ENCODE measurements at regions not wholly inside any gene's neighbourhood (a gene's known extent, or its start where the extent isn't known, plus 50 kb on each side); places are given as distances from the start of the nearest gene placed in this dataset.
A peak's percentile ranks its signal among the peaks of the same experiment; 100 is the strongest.

DNA sequence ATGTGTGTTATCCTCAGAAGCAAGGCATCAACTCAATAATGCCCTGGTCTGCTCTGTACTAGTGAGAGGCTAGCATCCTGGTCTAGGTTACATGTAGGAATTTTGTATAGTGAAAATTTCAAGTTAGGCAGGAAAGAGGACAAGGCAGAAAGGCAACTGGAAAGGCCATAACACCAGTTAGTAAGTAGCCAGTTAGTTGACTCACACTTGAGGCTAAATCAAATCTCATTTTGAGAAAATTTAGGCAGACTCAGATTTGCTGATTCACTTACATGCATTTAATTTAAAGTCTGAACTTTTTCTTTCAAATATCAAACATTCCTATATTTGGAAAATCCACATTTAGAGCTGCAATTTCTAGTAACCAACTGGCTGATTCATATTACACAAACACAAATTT is 184.5 kb upstream of the TCF21 start:
- POLR2A ChIA-PET, result no interaction called here
- H3K27me3 Mint-ChIP-seq, result peaks cover 7% of the 10 kb centered on the region
- DNase-seq (no peak), ATAC-seq (no peak)
- CTCF ChIA-PET, result interaction anchor here (1.1 kb wide), 1 partner anchor 213 kb away, joined by 3 read pairs; no protein-coding TSS in a partner anchor
- intact Hi-C loops (cut with micrococcal nuclease), result no loop called here
- H3K4me3 Mint-ChIP-seq, result no peak overlapping the region
- TF ChIP-seq, protein P1, sequence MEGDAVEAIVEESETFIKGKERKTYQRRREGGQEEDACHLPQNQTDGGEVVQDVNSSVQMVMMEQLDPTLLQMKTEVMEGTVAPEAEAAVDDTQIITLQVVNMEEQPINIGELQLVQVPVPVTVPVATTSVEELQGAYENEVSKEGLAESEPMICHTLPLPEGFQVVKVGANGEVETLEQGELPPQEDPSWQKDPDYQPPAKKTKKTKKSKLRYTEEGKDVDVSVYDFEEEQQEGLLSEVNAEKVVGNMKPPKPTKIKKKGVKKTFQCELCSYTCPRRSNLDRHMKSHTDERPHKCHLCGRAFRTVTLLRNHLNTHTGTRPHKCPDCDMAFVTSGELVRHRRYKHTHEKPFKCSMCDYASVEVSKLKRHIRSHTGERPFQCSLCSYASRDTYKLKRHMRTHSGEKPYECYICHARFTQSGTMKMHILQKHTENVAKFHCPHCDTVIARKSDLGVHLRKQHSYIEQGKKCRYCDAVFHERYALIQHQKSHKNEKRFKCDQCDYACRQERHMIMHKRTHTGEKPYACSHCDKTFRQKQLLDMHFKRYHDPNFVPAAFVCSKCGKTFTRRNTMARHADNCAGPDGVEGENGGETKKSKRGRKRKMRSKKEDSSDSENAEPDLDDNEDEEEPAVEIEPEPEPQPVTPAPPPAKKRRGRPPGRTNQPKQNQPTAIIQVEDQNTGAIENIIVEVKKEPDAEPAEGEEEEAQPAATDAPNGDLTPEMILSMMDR (IDR thresholded peaks at IDR 0.05), result no peak
- H3K36me3 Mint-ChIP-seq (ENCODE audit: low read depth), result no peaks in the 10 kb centered on the region
- no peaks in the 10 kb centered on the region for H3K4me1 Mint-ChIP-seq (ENCODE audit: low read depth)
- H3K27ac Mint-ChIP-seq, result no peak overlapping the region
- peaks cover 7% of the 10 kb centered on the region for H3K9me3 Mint-ChIP-seq

DNA sequence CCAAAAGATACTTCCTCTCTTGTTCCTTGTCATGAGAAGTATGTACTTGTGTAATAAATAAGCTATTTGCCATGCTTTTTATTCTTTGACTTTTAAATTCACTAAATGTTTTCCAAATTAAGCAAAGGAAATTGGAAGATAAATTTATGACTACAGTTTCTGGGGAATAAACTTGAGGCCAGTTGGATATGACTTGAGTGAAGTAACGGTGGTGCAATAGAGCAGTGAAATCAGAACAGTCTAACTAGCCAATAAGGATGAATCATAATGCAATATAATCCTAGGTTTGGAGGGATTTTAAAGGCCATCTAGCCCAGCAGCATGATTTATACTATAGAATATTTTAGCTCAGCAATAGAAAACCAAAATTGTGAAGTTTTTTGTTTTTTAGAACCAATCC is 183.8 kb upstream of the TCF21 start:
- Mint-ChIP-seq H3K27me3 (peaks cover 6% of the 10 kb centered on the region), H3K4me3 (no peak overlapping the region), H3K36me3 (ENCODE audit: low read depth) (no peaks in the 10 kb centered on the region), H3K9me3 (peaks cover 5% of the 10 kb centered on the region), H3K4me1 (ENCODE audit: low read depth) (no peaks in the 10 kb centered on the region), H3K27ac (no peak overlapping the region)
- ChIA-PET POLR2A (no interaction called here), CTCF (interaction anchor here (1.1 kb wide), 1 partner anchor 212 kb away, joined by 3 read pairs; no protein-coding TSS in a partner anchor)
- DNase-seq (no peak), ATAC-seq (no peak)
- TF ChIP-seq, protein P1 (IDR thresholded peaks at IDR 0.05), result no peak
- intact Hi-C loops (cut with micrococcal nuclease), result no loop called here

DNA sequence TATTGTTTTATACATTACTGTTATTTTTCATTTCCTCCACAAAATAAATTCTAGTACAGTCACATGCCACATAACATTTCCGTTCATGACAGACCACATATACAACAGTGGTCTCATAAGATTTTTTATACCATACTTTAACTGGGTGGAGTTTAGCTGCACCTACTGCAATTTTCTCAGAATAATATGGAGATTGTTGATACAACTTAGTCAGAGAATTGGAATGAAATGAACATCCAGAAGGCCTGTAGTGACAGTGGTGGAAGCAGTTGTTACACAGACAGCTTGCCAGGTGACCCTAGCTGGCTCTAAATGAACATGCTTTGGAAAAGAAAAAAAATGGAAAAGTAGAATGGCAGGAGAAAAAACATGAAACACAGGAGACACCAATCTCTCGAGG is 183.2 kb upstream of the TCF21 start:
- DNase-seq (no peak), ATAC-seq (no peak)
- H3K27ac Mint-ChIP-seq, result no peak overlapping the region
- POLR2A ChIA-PET, result no interaction called here
- no peaks in the 10 kb centered on the region for H3K9me3 Mint-ChIP-seq
- no peak overlapping the region for H3K4me3 Mint-ChIP-seq
- intact Hi-C loops (cut with micrococcal nuclease), result no loop called here
- TF ChIP-seq, protein P1 (IDR thresholded peaks at IDR 0.05), result no peak
- CTCF ChIA-PET, result no interaction called here
- H3K4me1 Mint-ChIP-seq (ENCODE audit: low read depth), result no peaks in the 10 kb centered on the region
- H3K27me3 Mint-ChIP-seq, result peaks cover 4% of the 10 kb centered on the region
- no peaks in the 10 kb centered on the region for H3K36me3 Mint-ChIP-seq (ENCODE audit: low read depth)

DNA sequence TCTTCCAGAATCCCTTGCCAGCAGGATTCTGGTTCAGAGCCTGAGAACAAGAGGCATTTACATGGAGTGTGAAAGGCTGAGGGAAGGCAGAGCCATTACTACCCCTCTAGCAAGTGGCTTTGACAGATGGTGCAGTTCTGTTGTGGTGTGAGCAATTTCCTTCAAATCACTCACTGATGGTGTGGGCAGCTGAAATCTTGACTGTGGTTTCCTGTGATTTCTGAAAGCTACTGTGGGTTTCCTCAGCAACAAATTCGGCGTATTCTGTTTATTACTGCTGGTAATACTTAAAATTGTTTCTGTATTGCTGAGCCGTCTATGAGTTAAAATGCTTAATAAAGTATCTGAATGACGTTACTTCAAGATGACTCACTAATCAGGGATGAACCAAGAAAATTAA is 181.5 kb upstream of the TCF21 start:
- DNase-seq (peak; percentile 22), ATAC-seq (peak; percentile 47)
- no peaks in the 10 kb centered on the region for H3K9me3 Mint-ChIP-seq
- intact Hi-C loops (cut with micrococcal nuclease), result no loop called here
- peaks cover 2% of the 10 kb centered on the region for H3K27me3 Mint-ChIP-seq
- ChIA-PET CTCF (no interaction called here), POLR2A (no interaction called here)
- no peaks in the 10 kb centered on the region for H3K4me1 Mint-ChIP-seq (ENCODE audit: low read depth)
- no peak overlapping the region for H3K4me3 Mint-ChIP-seq
- TF ChIP-seq, protein P1 (IDR thresholded peaks at IDR 0.05), result no peak
- no peak overlapping the region for H3K27ac Mint-ChIP-seq
- H3K36me3 Mint-ChIP-seq (ENCODE audit: low read depth), result no peaks in the 10 kb centered on the region

DNA sequence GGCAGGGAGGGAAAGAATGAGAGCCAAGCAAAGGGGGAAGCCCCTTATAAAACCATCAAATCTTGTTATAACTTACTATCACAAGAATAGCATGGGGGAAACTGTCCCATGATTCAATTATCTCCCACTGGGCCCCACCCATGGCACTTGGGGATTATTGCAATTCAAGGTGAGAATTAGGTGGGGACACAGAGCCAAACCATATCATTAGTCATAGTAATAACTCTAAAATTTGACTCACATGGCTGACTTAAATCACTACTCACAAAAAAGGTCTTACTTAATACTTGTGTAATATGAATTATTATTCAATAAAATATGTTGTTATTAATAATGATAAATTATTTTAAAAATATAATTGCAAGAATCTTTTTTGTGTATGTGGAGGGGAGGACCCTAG is 178.1 kb upstream of the TCF21 start:
- POLR2A ChIA-PET, result no interaction called here
- Mint-ChIP-seq H3K27ac (no peak overlapping the region), H3K4me3 (no peak overlapping the region), H3K9me3 (no peaks in the 10 kb centered on the region), H3K27me3 (peaks cover 6% of the 10 kb centered on the region), H3K36me3 (ENCODE audit: low read depth) (no peaks in the 10 kb centered on the region), H3K4me1 (ENCODE audit: low read depth) (no peaks in the 10 kb centered on the region)
- TF ChIP-seq, protein P1 (IDR thresholded peaks at IDR 0.05), result no peak
- peak; percentile 6 for DNase-seq
- intact Hi-C loops (cut with micrococcal nuclease), result no loop called here
- CTCF ChIA-PET, result no interaction called here
- ATAC-seq, result no peak

Measured in activated CD8-positive, alpha-beta T cell treated with anti-CD3 and anti-CD28 coated beads for 36 hours (primary cell).